NCI-H1105 (cell line): ENCODE measurements at regions not wholly inside any gene's neighbourhood (a gene's known extent, or its start where the extent isn't known, plus 50 kb on each side); places are given as distances from the start of the nearest gene placed in this dataset.
A peak's percentile ranks its signal among the peaks of the same experiment; 100 is the strongest.
"Not testable (repeated sequence)": the region's sequence is repeated elsewhere in the genome, so short reads cannot be mapped to it uniquely, and the experiment has no call there.

ENCODE experiments used
- DNase-seq: peaks from one replicate; lab custom pipeline; 2025; lab: John Stamatoyannopoulos, UW

- no peak for DNase-seq
Observed at GRCh38 chr10:16116404-16117304, 256.3 kb upstream of the MINDY3 start.

GRCh38 chr10:16117305-16117695 is 257.0 kb upstream of the MINDY3 start:
- DNase-seq: no peak

- no peak for DNase-seq
Observed at GRCh38 chr10:16119445-16119844, 259.1 kb upstream of the MINDY3 start.

GRCh38 chr10:16120563-16120962 is 260.3 kb upstream of the MINDY3 start:
- no peak for DNase-seq

- no peak for DNase-seq
Observed at GRCh38 chr10:16141499-16141898, 281.2 kb upstream of the MINDY3 start.

GRCh38 chr10:16146993-16147392 is 286.7 kb upstream of the MINDY3 start:
- no peak for DNase-seq

- no peak for DNase-seq
Observed at GRCh38 chr10:16155834-16156233, 281.0 kb upstream of the PTER start.

- DNase-seq: no peak
Observed at GRCh38 chr10:16156681-16157080, 280.1 kb upstream of the PTER start.

GRCh38 chr10:16165067-16165466 is 271.7 kb upstream of the PTER start:
- DNase-seq: not testable (repeated sequence)

GRCh38 chr10:16182144-16182543 is 254.7 kb upstream of the PTER start:
- peak; percentile 52 for DNase-seq

- no peak for DNase-seq
Observed at GRCh38 chr10:16182688-16183087, 254.1 kb upstream of the PTER start.

- no peak for DNase-seq
Observed at GRCh38 chr10:16184096-16184597, 252.7 kb upstream of the PTER start.

- DNase-seq: no peak
Observed at GRCh38 chr10:16184906-16185305, 251.9 kb upstream of the PTER start.

GRCh38 chr10:16186564-16186963 is 250.2 kb upstream of the PTER start:
- DNase-seq: no peak

GRCh38 chr10:16187161-16187560 is 249.6 kb upstream of the PTER start:
- no peak for DNase-seq

GRCh38 chr10:16192337-16192736 is 244.5 kb upstream of the PTER start:
- DNase-seq: no peak

- no peak for DNase-seq
Observed at GRCh38 chr10:16193241-16193640, 243.6 kb upstream of the PTER start.

GRCh38 chr10:16195178-16195769 is 241.5 kb upstream of the PTER start:
- DNase-seq: no peak

GRCh38 chr10:16195894-16196293 is 240.9 kb upstream of the PTER start:
- no peak for DNase-seq

- DNase-seq: no peak
Observed at GRCh38 chr10:16199216-16199615, 237.6 kb upstream of the PTER start.

- not testable (repeated sequence) for DNase-seq
Observed at GRCh38 chr10:16223618-16224017, 213.2 kb upstream of the PTER start.

GRCh38 chr10:16227674-16228073 is 209.1 kb upstream of the PTER start:
- no peak for DNase-seq

GRCh38 chr10:16231176-16231575 is 205.6 kb upstream of the PTER start:
- DNase-seq: no peak
